ENCODE measurements at regions not wholly inside any gene's neighbourhood (a gene's known extent, or its start where the extent isn't known, plus 50 kb on each side); places are given as distances from the start of the nearest gene placed in this dataset.
"Not testable (repeated sequence)": the region's sequence is repeated elsewhere in the genome, so short reads cannot be mapped to it uniquely, and the experiment has no call there.

- DNase-seq (ENCODE audit: low spot score) = peak; percentile 42
Measured at GRCh38 chr4:156169011-156169410, 215.3 kb upstream of the CTSO start.

GRCh38 chr4:156168288-156168687 lies 214.6 kb upstream of the CTSO start:
- DNase-seq (ENCODE audit: low spot score) = no peak

- no peak for DNase-seq (ENCODE audit: low spot score)
Measured at GRCh38 chr4:156158747-156159146, 205.1 kb upstream of the CTSO start.

GRCh38 chr4:156154978-156155377 lies 201.3 kb upstream of the CTSO start:
- DNase-seq (ENCODE audit: low spot score) = no peak

- no peak for DNase-seq (ENCODE audit: low spot score)
Measured at GRCh38 chr4:156146571-156146970, 192.9 kb upstream of the CTSO start.

GRCh38 chr4:156144961-156145360 lies 191.3 kb upstream of the CTSO start:
- no peak for DNase-seq (ENCODE audit: low spot score)

- no peak for DNase-seq (ENCODE audit: low spot score)
Measured at GRCh38 chr4:156138781-156139280, 185.2 kb upstream of the CTSO start.

- DNase-seq (ENCODE audit: low spot score) = no peak
Measured at GRCh38 chr4:156137679-156138473, 184.2 kb upstream of the CTSO start.

- DNase-seq (ENCODE audit: low spot score) = no peak
Measured at GRCh38 chr4:156132196-156132595, 178.5 kb upstream of the CTSO start.

GRCh38 chr4:156128616-156129015 lies 174.9 kb upstream of the CTSO start:
- no peak for DNase-seq (ENCODE audit: low spot score)

GRCh38 chr4:156118507-156119220 lies 165.0 kb upstream of the CTSO start:
- DNase-seq (ENCODE audit: low spot score) = no peak

GRCh38 chr4:156117743-156118142 lies 164.1 kb upstream of the CTSO start:
- no peak for DNase-seq (ENCODE audit: low spot score)

- DNase-seq (ENCODE audit: low spot score) = no peak
Measured at GRCh38 chr4:156116991-156117390, 163.3 kb upstream of the CTSO start.

GRCh38 chr4:156113138-156113765 lies 159.6 kb upstream of the CTSO start:
- DNase-seq (ENCODE audit: low spot score) = no peak

- DNase-seq (ENCODE audit: low spot score) = no peak
Measured at GRCh38 chr4:156111686-156112085, 158.0 kb upstream of the CTSO start.

- DNase-seq (ENCODE audit: low spot score) = no peak
Measured at GRCh38 chr4:156109943-156110900, 156.6 kb upstream of the CTSO start.

- not testable (repeated sequence) for DNase-seq (ENCODE audit: low spot score)
Measured at GRCh38 chr4:156109087-156109486, 155.4 kb upstream of the CTSO start.

- DNase-seq (ENCODE audit: low spot score) = no peak
Measured at GRCh38 chr4:156103311-156103710, 149.6 kb upstream of the CTSO start.

GRCh38 chr4:156102411-156102810 lies 148.7 kb upstream of the CTSO start:
- DNase-seq (ENCODE audit: low spot score) = no peak

GRCh38 chr4:156101571-156101970 lies 147.9 kb upstream of the CTSO start:
- no peak for DNase-seq (ENCODE audit: low spot score)

- DNase-seq (ENCODE audit: low spot score) = no peak
Measured at GRCh38 chr4:156100651-156101050, 147.0 kb upstream of the CTSO start.

- DNase-seq (ENCODE audit: low spot score) = no peak
Measured at GRCh38 chr4:156098805-156099204, 145.1 kb upstream of the CTSO start.

Measured in SW480 (cell line).